ENCODE measurements at regions not wholly inside any gene's neighbourhood (a gene's known extent, or its start where the extent isn't known, plus 50 kb on each side); places are given as distances from the start of the nearest gene placed in this dataset.
"Not testable (repeated sequence)": the region's sequence is repeated elsewhere in the genome, so short reads cannot be mapped to it uniquely, and the experiment has no call there.

- not testable (repeated sequence) for DNase-seq
Observed at GRCh38 chr18:46229641-46230040, 125.5 kb downstream of the HAUS1 start.

- no peak for DNase-seq
Observed at GRCh38 chr18:46236156-46236555, 132.0 kb downstream of the HAUS1 start.

GRCh38 chr18:46237891-46238290 lies 133.7 kb downstream of the HAUS1 start:
- DNase-seq, result no peak

GRCh38 chr18:46239549-46239948 lies 135.4 kb downstream of the HAUS1 start:
- no peak for DNase-seq

GRCh38 chr18:46239998-46240397 lies 135.8 kb downstream of the HAUS1 start:
- DNase-seq, result no peak

- not testable (repeated sequence) for DNase-seq
Observed at GRCh38 chr18:46241393-46241792, 137.2 kb downstream of the HAUS1 start.

GRCh38 chr18:46242183-46242582 lies 138.0 kb downstream of the HAUS1 start:
- DNase-seq, result no peak

GRCh38 chr18:46243095-46243494 lies 138.9 kb downstream of the HAUS1 start:
- no peak for DNase-seq

- no peak for DNase-seq
Observed at GRCh38 chr18:46243673-46244072, 139.5 kb downstream of the HAUS1 start.

- no peak for DNase-seq
Observed at GRCh38 chr18:46246101-46246500, 141.9 kb downstream of the HAUS1 start.

GRCh38 chr18:46247942-46248341 lies 143.8 kb downstream of the HAUS1 start:
- no peak for DNase-seq

GRCh38 chr18:46250084-46250811 lies 146.1 kb downstream of the HAUS1 start:
- DNase-seq, result peak; percentile 83

GRCh38 chr18:46250812-46251173 lies 146.6 kb downstream of the HAUS1 start:
- DNase-seq, result no peak

GRCh38 chr18:46252759-46253158 lies 148.6 kb downstream of the HAUS1 start:
- no peak for DNase-seq

GRCh38 chr18:46253498-46253897 lies 149.3 kb downstream of the HAUS1 start:
- DNase-seq, result peak; percentile 14

GRCh38 chr18:46256078-46256477 lies 151.9 kb downstream of the HAUS1 start:
- DNase-seq, result no peak

GRCh38 chr18:46257366-46257765 lies 153.2 kb downstream of the HAUS1 start:
- DNase-seq, result no peak

- peak; percentile 84 for DNase-seq
Observed at GRCh38 chr18:46260016-46260878, 156.1 kb downstream of the HAUS1 start.

GRCh38 chr18:46260879-46261143 lies 156.6 kb downstream of the HAUS1 start:
- DNase-seq, result peak; percentile 26

GRCh38 chr18:46261799-46262198 lies 157.6 kb downstream of the HAUS1 start:
- DNase-seq, result no peak

GRCh38 chr18:46262856-46263255 lies 158.7 kb downstream of the HAUS1 start:
- no peak for DNase-seq

- DNase-seq, result no peak
Observed at GRCh38 chr18:46264255-46264654, 160.1 kb downstream of the HAUS1 start.

- DNase-seq, result no peak
Observed at GRCh38 chr18:46265196-46266156, 161.3 kb downstream of the HAUS1 start.
